Prostate gland (tissue), 2 donors: ENCODE measurements at regions not wholly inside any gene's neighbourhood (a gene's known extent, or its start where the extent isn't known, plus 50 kb on each side); places are given as distances from the start of the nearest gene placed in this dataset.

Experiments used
- POLR2A ChIP-seq: fragments of 450-650 bp; IDR thresholded peaks from one replicate; pipeline ENCODE4 v1.6.1; 2016; ENCODE audit warnings: antibody characterized with exemption, mild to moderate bottlenecking
- POLR2AphosphoS5 ChIP-seq: sonication (generic); formaldehyde crosslinking; IDR thresholded peaks from one replicate; pipeline ENCODE4 v1.6.1; 2017; ENCODE audit warnings: antibody characterized with exemption
- TF ChIP-seq, protein P1 (sequence below), 4 experiments: fragments of 200-600 bp in 2 of 4; fragments of 450-650 bp in 2 of 4; sonication (generic) in 2 of 4; IDR thresholded peaks; 1 replicate in 3 of 4; 2 replicates in 1 of 4; pipeline ENCODE4 v1.5.1; 2016 to 2019; ENCODE audit warnings: antibody characterized with exemption in 4 of 4, mild to moderate bottlenecking in 2 of 4, moderate library complexity in 2 of 4

DNA sequence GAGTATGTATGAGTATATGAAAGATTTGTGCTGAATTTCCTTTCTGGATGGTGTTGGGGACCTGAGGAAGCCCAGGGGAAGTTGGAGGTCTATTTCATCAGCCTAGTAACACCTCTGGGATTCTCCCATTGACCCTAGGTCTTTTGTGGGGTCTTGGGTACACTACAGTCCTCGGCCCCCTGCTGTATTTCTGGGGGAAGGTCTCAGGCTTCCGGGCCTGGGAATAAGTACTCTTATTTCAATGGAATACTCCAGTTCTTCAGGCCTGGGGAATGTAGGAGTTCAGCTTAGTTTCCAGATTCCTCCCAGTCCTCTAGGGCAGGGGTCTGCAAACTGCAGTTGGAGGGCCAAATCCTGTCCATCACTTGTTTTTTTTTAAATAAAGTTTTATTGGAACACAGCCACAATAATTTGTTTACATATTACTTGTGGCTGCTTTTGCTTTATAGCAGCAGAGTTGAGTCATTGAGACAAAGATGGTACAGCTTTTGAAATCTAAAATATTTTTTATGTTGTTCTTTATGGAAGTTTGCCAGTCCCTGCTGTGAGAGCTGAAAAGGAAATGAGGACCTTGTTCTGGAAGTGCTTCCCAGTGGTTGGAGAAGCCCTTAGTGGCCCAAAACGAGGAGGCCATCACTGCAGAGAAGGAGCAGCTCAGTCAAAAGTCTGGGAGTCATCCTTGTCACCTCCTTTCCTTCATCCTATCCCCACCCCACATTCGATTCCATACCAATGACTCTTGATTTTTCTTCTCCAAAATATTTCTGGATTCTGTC lies 142.5 kb upstream of the HS3ST2 start:
- TF ChIP-seq, protein P1, sequence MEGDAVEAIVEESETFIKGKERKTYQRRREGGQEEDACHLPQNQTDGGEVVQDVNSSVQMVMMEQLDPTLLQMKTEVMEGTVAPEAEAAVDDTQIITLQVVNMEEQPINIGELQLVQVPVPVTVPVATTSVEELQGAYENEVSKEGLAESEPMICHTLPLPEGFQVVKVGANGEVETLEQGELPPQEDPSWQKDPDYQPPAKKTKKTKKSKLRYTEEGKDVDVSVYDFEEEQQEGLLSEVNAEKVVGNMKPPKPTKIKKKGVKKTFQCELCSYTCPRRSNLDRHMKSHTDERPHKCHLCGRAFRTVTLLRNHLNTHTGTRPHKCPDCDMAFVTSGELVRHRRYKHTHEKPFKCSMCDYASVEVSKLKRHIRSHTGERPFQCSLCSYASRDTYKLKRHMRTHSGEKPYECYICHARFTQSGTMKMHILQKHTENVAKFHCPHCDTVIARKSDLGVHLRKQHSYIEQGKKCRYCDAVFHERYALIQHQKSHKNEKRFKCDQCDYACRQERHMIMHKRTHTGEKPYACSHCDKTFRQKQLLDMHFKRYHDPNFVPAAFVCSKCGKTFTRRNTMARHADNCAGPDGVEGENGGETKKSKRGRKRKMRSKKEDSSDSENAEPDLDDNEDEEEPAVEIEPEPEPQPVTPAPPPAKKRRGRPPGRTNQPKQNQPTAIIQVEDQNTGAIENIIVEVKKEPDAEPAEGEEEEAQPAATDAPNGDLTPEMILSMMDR (IDR thresholded peaks at IDR 0.05): no peak
- TF ChIP-seq POLR2A: no peak
- no peak for TF ChIP-seq POLR2AphosphoS5
